ENCODE measurements at regions not wholly inside any gene's neighbourhood (a gene's known extent, or its start where the extent isn't known, plus 50 kb on each side); places are given as distances from the start of the nearest gene placed in this dataset.
"Not testable (repeated sequence)": the region's sequence is repeated elsewhere in the genome, so short reads cannot be mapped to it uniquely, and the experiment has no call there.

- intact Hi-C loops (cut with DNase I) = no loop called here
- Histone ChIP-seq H3K4me1 (no peaks in the 10 kb centered on the region), H3K4me3 (replicated peaks in 1 of 3) (no peak overlapping the region), H3K27me3 (no peaks in the 10 kb centered on the region), H3K9me3 (no peaks in the 10 kb centered on the region), H3K36me3 (no peaks in the 10 kb centered on the region), H3K27ac (no peak overlapping the region)
- no peak for DNase-seq
- TF ChIP-seq POLR2A (IDR thresholded peaks at IDR 0.05) (no peak), CTCF (IDR thresholded peaks at IDR 0.05) (no peak)
- WGBS, 2 donors = 50 to 56% methylated on average over 3 of the region's 3 CpGs
Measured at GRCh38 chr7:69104023-69104422, 494.3 kb upstream of the AUTS2 start.

- H3K36me3 ChIP-seq = no peaks in the 10 kb centered on the region
- H3K27me3 ChIP-seq = no peaks in the 10 kb centered on the region
- no peaks in the 10 kb centered on the region for H3K9me3 ChIP-seq
- H3K27ac ChIP-seq = no peak overlapping the region
- no peak for DNase-seq
- no peak overlapping the region for H3K4me3 ChIP-seq (replicated peaks in 1 of 3)
- no peaks in the 10 kb centered on the region for H3K4me1 ChIP-seq
- TF ChIP-seq CTCF (IDR thresholded peaks at IDR 0.05) = no peak
- TF ChIP-seq POLR2A (IDR thresholded peaks at IDR 0.05) = no peak
- intact Hi-C loops (cut with DNase I) = no loop called here
- 84 to 91% methylated on average over 3 of the region's 3 CpGs for WGBS, 2 donors
Measured at GRCh38 chr7:69105092-69105491, 493.2 kb upstream of the AUTS2 start.

- H3K9me3 ChIP-seq = no peaks in the 10 kb centered on the region
- peaks cover 0 to 7% of the 10 kb centered on the region in 2 donors for H3K4me1 ChIP-seq
- no peak overlapping the region for H3K27ac ChIP-seq
- 93 to 97% methylated on average over 3 of the region's 3 CpGs for WGBS, 2 donors
- TF ChIP-seq CTCF (IDR thresholded peaks at IDR 0.05) (no peak), POLR2A (IDR thresholded peaks at IDR 0.05) (no peak)
- no peak for DNase-seq
- intact Hi-C loops (cut with DNase I) = no loop called here
- no peak overlapping the region for H3K4me3 ChIP-seq (replicated peaks in 1 of 3)
- no peaks in the 10 kb centered on the region for H3K27me3 ChIP-seq
- no peaks in the 10 kb centered on the region for H3K36me3 ChIP-seq
Measured at GRCh38 chr7:69105981-69106380, 492.3 kb upstream of the AUTS2 start.

GRCh38 chr7:69106449-69106848, 491.8 kb upstream of the AUTS2 start:
- H3K4me3 ChIP-seq (replicated peaks in 1 of 3); intact Hi-C loops (cut with DNase I); H3K36me3 ChIP-seq; H3K27ac ChIP-seq; DNase-seq; H3K27me3 ChIP-seq; H3K9me3 ChIP-seq: not testable (repeated sequence)
- peaks cover 0 to 11% of the 10 kb centered on the region in 2 donors for H3K4me1 ChIP-seq
- WGBS, 2 donors = 96 to 97% methylated on average over 7 of the region's 7 CpGs

- intact Hi-C loops (cut with DNase I); H3K36me3 ChIP-seq; DNase-seq: not testable (repeated sequence)
Measured at GRCh38 chr7:69106946-69107345, 491.3 kb upstream of the AUTS2 start.

GRCh38 chr7:69108097-69108496, 490.2 kb upstream of the AUTS2 start:
- intact Hi-C loops (cut with DNase I) = no loop called here
- Histone ChIP-seq H3K4me3 (replicated peaks in 1 of 3) (no peak overlapping the region), H3K9me3 (no peaks in the 10 kb centered on the region), H3K36me3 (no peaks in the 10 kb centered on the region), H3K27me3 (no peaks in the 10 kb centered on the region), H3K27ac (no peak overlapping the region), H3K4me1 (peaks cover 0 to 11% of the 10 kb centered on the region in 2 donors)
- WGBS, 2 donors = 93 to 94% methylated on average over 10 of the region's 10 CpGs
- no peak for DNase-seq
- TF ChIP-seq POLR2A (IDR thresholded peaks at IDR 0.05) = no peak
- no peak for TF ChIP-seq CTCF (IDR thresholded peaks at IDR 0.05)

More at GRCh38 chr7:69106946-69107345, 491.3 kb upstream of the AUTS2 start:
- not testable (repeated sequence) for H3K27me3 ChIP-seq; H3K9me3 ChIP-seq; H3K4me3 ChIP-seq (replicated peaks in 1 of 3); H3K27ac ChIP-seq
- peaks cover 0 to 11% of the 10 kb centered on the region in 2 donors for H3K4me1 ChIP-seq
- WGBS, 2 donors = 95% methylated on average over 7 of the region's 7 CpGs
